ENCODE measurements at regions not wholly inside any gene's neighbourhood (a gene's known extent, or its start where the extent isn't known, plus 50 kb on each side); places are given as distances from the start of the nearest gene placed in this dataset.
"Not testable (repeated sequence)": the region's sequence is repeated elsewhere in the genome, so short reads cannot be mapped to it uniquely, and the experiment has no call there.

DNA sequence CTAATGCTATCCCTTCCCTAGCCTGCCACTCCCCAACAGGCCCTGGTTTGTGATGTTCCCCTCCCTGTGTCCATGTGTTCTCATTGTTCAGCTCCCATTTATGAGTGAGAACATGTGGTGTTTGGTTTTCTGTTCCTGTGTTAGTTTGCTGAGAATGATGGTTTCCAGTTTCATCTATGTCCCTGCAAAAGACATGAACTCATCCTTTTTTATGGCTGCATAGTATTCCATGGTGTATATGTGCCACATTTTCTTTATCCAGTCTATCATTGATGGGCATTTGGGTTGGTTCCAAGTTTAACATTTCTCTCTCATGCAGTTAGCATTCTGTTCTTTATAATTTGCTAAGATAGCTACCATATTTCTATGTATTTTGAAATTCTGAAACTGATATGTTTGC is 287.0 kb downstream of the KIF20B start:
- TF ChIP-seq, protein P1, sequence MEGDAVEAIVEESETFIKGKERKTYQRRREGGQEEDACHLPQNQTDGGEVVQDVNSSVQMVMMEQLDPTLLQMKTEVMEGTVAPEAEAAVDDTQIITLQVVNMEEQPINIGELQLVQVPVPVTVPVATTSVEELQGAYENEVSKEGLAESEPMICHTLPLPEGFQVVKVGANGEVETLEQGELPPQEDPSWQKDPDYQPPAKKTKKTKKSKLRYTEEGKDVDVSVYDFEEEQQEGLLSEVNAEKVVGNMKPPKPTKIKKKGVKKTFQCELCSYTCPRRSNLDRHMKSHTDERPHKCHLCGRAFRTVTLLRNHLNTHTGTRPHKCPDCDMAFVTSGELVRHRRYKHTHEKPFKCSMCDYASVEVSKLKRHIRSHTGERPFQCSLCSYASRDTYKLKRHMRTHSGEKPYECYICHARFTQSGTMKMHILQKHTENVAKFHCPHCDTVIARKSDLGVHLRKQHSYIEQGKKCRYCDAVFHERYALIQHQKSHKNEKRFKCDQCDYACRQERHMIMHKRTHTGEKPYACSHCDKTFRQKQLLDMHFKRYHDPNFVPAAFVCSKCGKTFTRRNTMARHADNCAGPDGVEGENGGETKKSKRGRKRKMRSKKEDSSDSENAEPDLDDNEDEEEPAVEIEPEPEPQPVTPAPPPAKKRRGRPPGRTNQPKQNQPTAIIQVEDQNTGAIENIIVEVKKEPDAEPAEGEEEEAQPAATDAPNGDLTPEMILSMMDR (IDR thresholded peaks at IDR 0.05) = not testable (repeated sequence)
- TF ChIP-seq POLR2A (IDR thresholded peaks at IDR 0.05) = not testable (repeated sequence)

All from heart left ventricle (tissue), 13 donors.